Stimulated activated memory B cell treated with anti-CD40 and anti-IgM and Interleukin-4, amounts not matched to agents 10 μg/mL and 1 μg/mL and 100 μg/mL, for 72 hours (primary cell): ENCODE measurements at regions not wholly inside any gene's neighbourhood (a gene's known extent, or its start where the extent isn't known, plus 50 kb on each side); places are given as distances from the start of the nearest gene placed in this dataset.

Source experiments
- ATAC-seq: fragments of 150-1000 bp; cut with Tn5 transposase; 2 replicates; pipeline ENCODE4 v1.10.0; 2021
- H3K27ac Mint-ChIP-seq: one replicate; pipeline ENCODE4 v1.8.0; 2022; ENCODE audit warnings: mild to moderate bottlenecking, mixed read lengths
- H3K27me3 Mint-ChIP-seq: one replicate; pipeline ENCODE4 v1.8.0; 2022; ENCODE audit warnings: mixed read lengths
- H3K36me3 Mint-ChIP-seq: one replicate; pipeline ENCODE4 v1.8.0; 2022; ENCODE audit warnings: mixed read lengths
- H3K4me1 Mint-ChIP-seq: one replicate; pipeline ENCODE4 v1.8.0; 2022; ENCODE audit warnings: mixed read lengths
- H3K4me3 Mint-ChIP-seq: one replicate; pipeline ENCODE4 v1.8.0; 2022; ENCODE audit warnings: mild to moderate bottlenecking, moderate library complexity, mixed read lengths
- H3K9me3 Mint-ChIP-seq: one replicate; pipeline ENCODE4 v1.8.0; 2022; ENCODE audit warnings: mixed read lengths

- H3K4me1 Mint-ChIP-seq: no peaks in the 10 kb centered on the region
- no peak overlapping the region for H3K27ac Mint-ChIP-seq
- H3K27me3 Mint-ChIP-seq: no peaks in the 10 kb centered on the region
- H3K36me3 Mint-ChIP-seq: no peaks in the 10 kb centered on the region
- H3K9me3 Mint-ChIP-seq: peaks cover 10% of the 10 kb centered on the region
- ATAC-seq: no peak
- H3K4me3 Mint-ChIP-seq: no peak overlapping the region
These were observed 389.1 kb upstream of the ZP4 start for GRCh38 chr1:238279694-238280380.

GRCh38 chr1:238272145-238272544, 381.4 kb upstream of the ZP4 start:
- no peak overlapping the region for H3K4me3 Mint-ChIP-seq

GRCh38 chr1:238265866-238266265, 375.1 kb upstream of the ZP4 start:
- no peaks in the 10 kb centered on the region for H3K9me3 Mint-ChIP-seq

More at GRCh38 chr1:238272145-238272544, 381.4 kb upstream of the ZP4 start:
- Mint-ChIP-seq H3K4me1 (no peaks in the 10 kb centered on the region), H3K27me3 (no peaks in the 10 kb centered on the region), H3K36me3 (no peaks in the 10 kb centered on the region), H3K27ac (no peak overlapping the region), H3K9me3 (peaks cover 7% of the 10 kb centered on the region)
- ATAC-seq: no peak

GRCh38 chr1:238264951-238265350, 374.2 kb upstream of the ZP4 start:
- H3K4me3 Mint-ChIP-seq: no peak overlapping the region
- H3K4me1 Mint-ChIP-seq: no peaks in the 10 kb centered on the region
- no peak overlapping the region for H3K27ac Mint-ChIP-seq
- H3K9me3 Mint-ChIP-seq: no peaks in the 10 kb centered on the region
- H3K27me3 Mint-ChIP-seq: no peaks in the 10 kb centered on the region
- no peaks in the 10 kb centered on the region for H3K36me3 Mint-ChIP-seq
- no peak for ATAC-seq

More at GRCh38 chr1:238265866-238266265, 375.1 kb upstream of the ZP4 start:
- H3K27me3 Mint-ChIP-seq: no peaks in the 10 kb centered on the region
- H3K27ac Mint-ChIP-seq: no peak overlapping the region
- no peak for ATAC-seq
- no peak overlapping the region for H3K4me3 Mint-ChIP-seq
- H3K36me3 Mint-ChIP-seq: no peaks in the 10 kb centered on the region
- H3K4me1 Mint-ChIP-seq: no peaks in the 10 kb centered on the region

DNA sequence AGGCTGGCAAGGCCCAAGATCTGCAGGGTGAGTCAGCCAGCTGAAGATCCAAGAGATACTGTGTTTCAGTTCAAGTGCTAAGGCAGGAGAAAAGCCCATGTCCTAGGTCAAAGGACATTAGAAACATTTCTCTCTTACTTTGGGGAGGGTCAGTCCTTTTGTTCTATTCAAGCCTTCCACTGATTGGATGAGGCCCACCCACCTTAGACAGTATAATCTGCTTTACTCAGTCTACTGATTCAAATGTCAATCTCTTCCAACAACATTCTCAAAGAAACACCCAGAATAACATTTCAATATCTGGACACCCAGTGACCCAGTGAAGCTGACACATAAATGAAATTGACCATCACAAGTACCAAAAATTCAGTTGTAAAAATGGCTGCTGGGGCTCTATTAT, 367.8 kb upstream of the ZP4 start:
- Mint-ChIP-seq H3K4me1 (no peaks in the 10 kb centered on the region), H3K27ac (no peak overlapping the region), H3K27me3 (no peaks in the 10 kb centered on the region), H3K9me3 (no peaks in the 10 kb centered on the region), H3K4me3 (no peak overlapping the region), H3K36me3 (no peaks in the 10 kb centered on the region)
- ATAC-seq: no peak

GRCh38 chr1:238257018-238257621, 366.4 kb upstream of the ZP4 start:
- Mint-ChIP-seq H3K27ac (no peak overlapping the region), H3K27me3 (no peaks in the 10 kb centered on the region), H3K36me3 (no peaks in the 10 kb centered on the region), H3K4me1 (no peaks in the 10 kb centered on the region), H3K4me3 (no peak overlapping the region), H3K9me3 (no peaks in the 10 kb centered on the region)
- ATAC-seq: no peak

DNA sequence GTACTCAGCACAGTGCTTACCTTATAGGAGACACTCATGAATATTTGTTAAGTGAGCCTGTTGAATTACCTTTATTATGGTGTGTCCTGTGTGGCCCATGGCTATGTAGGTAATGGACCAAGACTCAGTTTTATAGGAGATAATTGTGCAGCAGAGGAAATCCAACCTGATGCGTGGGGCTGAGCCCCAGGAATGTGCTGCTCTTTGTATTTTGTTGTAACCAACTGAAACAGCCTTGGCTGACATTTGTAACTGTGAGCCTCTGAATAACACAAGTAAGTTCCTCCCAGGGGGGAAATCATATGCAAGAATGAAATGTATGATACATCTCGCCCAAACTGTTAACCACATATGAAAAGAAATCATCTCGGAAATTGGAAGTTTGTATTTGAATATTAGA, 364.2 kb upstream of the ZP4 start:
- Mint-ChIP-seq H3K9me3 (no peaks in the 10 kb centered on the region), H3K4me3 (no peak overlapping the region), H3K36me3 (no peaks in the 10 kb centered on the region), H3K4me1 (no peaks in the 10 kb centered on the region), H3K27ac (no peak overlapping the region), H3K27me3 (no peaks in the 10 kb centered on the region)
- no peak for ATAC-seq

DNA sequence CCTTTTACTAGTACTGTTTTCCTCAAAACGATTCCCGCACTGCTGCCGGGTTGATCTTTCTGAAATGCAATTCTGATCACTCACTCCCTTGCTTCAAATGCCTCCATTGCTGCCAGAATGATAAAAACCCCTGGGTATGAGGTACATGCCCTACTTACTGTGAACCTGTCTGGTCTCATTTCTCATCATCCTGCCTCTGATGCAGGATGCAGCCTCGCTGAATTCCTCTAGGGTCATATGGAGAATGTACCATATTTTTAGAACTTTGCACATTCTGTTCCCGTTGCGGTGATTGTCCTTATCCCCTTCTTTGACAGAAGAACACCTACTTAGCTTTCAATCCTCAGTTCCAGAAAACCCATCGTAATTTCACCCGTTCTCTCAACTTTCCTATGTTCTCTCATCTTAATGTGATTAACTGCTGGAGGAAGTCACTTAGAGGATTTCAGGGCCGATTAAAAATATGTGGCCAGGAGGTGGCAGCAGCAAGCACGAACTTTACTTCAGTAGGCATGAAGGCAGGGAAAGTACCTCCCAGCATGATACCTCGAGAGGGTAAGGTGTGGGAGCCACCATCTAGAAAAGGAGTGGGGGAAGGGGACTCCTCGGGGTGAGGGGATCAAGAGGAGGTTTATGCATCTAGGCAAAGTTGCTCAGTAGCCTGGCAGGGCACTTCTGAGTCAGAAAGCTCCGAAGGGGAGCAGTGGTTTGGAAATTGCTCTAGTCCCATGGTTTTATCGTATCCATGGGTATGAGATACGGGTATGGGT, 361.5 kb upstream of the ZP4 start:
- H3K27ac Mint-ChIP-seq: no peak overlapping the region
- H3K27me3 Mint-ChIP-seq: no peaks in the 10 kb centered on the region
- no peaks in the 10 kb centered on the region for H3K36me3 Mint-ChIP-seq
- no peak overlapping the region for H3K4me3 Mint-ChIP-seq
- H3K9me3 Mint-ChIP-seq: no peaks in the 10 kb centered on the region
- no peak for ATAC-seq
- no peaks in the 10 kb centered on the region for H3K4me1 Mint-ChIP-seq

- no peak overlapping the region for H3K27ac Mint-ChIP-seq
- ATAC-seq: no peak
- H3K4me3 Mint-ChIP-seq: no peak overlapping the region
- no peaks in the 10 kb centered on the region for H3K36me3 Mint-ChIP-seq
- no peaks in the 10 kb centered on the region for H3K27me3 Mint-ChIP-seq
- no peaks in the 10 kb centered on the region for H3K9me3 Mint-ChIP-seq
- no peaks in the 10 kb centered on the region for H3K4me1 Mint-ChIP-seq
These were observed 357.6 kb upstream of the ZP4 start for GRCh38 chr1:238248356-238248755.

- H3K27me3 Mint-ChIP-seq: no peaks in the 10 kb centered on the region
- no peak overlapping the region for H3K4me3 Mint-ChIP-seq
- no peaks in the 10 kb centered on the region for H3K4me1 Mint-ChIP-seq
- H3K27ac Mint-ChIP-seq: no peak overlapping the region
- H3K36me3 Mint-ChIP-seq: no peaks in the 10 kb centered on the region
- peaks cover 3% of the 10 kb centered on the region for H3K9me3 Mint-ChIP-seq
- no peak for ATAC-seq
These were observed 351.5 kb upstream of the ZP4 start for GRCh38 chr1:238242181-238242580.

DNA sequence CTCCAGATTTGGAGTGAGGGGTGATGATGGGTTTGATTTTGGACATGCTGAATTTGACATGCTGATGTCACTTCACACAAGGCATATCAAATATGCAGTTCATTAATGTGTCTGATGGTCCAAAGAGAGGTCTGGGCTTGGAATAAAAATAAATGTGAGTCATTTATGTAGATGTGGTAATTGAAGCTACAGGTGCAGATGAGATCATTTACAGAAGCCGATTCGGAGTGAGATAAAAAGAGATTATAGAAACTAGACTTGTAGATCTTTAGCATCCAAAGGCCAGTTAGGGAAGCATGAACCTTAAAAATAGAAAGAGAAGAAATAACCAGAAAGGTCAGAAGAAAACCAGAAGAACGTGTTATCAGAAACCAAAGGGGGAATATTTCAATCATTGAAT, 350.9 kb upstream of the ZP4 start:
- H3K4me1 Mint-ChIP-seq: no peaks in the 10 kb centered on the region
- no peak overlapping the region for H3K4me3 Mint-ChIP-seq
- peaks cover 3% of the 10 kb centered on the region for H3K9me3 Mint-ChIP-seq
- no peak for ATAC-seq
- H3K36me3 Mint-ChIP-seq: no peaks in the 10 kb centered on the region
- no peaks in the 10 kb centered on the region for H3K27me3 Mint-ChIP-seq
- H3K27ac Mint-ChIP-seq: no peak overlapping the region

GRCh38 chr1:238239343-238239742, 348.6 kb upstream of the ZP4 start:
- H3K9me3 Mint-ChIP-seq: peaks cover 3% of the 10 kb centered on the region
- H3K27me3 Mint-ChIP-seq: no peaks in the 10 kb centered on the region
- no peak for ATAC-seq
- no peak overlapping the region for H3K27ac Mint-ChIP-seq
- no peaks in the 10 kb centered on the region for H3K36me3 Mint-ChIP-seq
- no peaks in the 10 kb centered on the region for H3K4me1 Mint-ChIP-seq
- H3K4me3 Mint-ChIP-seq: no peak overlapping the region

GRCh38 chr1:238233966-238234365, 343.2 kb upstream of the ZP4 start:
- H3K9me3 Mint-ChIP-seq: peaks cover 3% of the 10 kb centered on the region
- no peaks in the 10 kb centered on the region for H3K36me3 Mint-ChIP-seq
- no peak for ATAC-seq
- no peak overlapping the region for H3K27ac Mint-ChIP-seq
- H3K4me1 Mint-ChIP-seq: no peaks in the 10 kb centered on the region
- H3K27me3 Mint-ChIP-seq: no peaks in the 10 kb centered on the region
- H3K4me3 Mint-ChIP-seq: no peak overlapping the region

DNA sequence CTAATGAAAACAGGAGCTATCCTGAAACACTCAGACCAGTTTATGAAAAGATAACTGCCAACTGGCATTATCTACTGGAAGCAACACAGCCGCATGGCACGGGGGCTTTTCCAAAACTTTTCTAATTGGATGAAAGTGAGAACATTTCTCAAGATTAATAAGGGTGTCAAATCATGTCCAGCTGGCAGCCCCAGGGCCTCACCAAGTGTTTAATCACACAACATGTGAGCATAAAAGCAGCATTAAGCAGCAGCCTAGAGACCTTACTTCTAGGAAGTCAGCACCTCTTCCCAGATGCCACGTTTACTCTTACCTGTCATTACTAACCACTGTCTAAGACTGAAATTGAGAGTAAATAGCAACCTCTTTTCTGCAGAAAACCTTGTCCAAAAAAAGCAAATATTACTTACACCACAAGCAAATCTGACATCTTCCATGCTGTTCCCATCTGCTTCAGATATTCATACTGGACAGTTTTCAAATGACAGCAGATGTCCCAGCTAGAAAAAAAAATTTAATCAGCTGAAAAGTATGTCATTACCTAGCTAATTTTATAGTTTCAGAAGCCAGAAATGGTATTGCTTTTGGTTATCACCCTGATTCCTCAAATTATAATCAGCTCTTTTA, 341.5 kb upstream of the ZP4 start:
- no peaks in the 10 kb centered on the region for H3K9me3 Mint-ChIP-seq
- H3K4me3 Mint-ChIP-seq: no peak overlapping the region
- no peaks in the 10 kb centered on the region for H3K4me1 Mint-ChIP-seq
- H3K27me3 Mint-ChIP-seq: no peaks in the 10 kb centered on the region
- ATAC-seq: no peak
- no peaks in the 10 kb centered on the region for H3K36me3 Mint-ChIP-seq
- H3K27ac Mint-ChIP-seq: no peak overlapping the region

DNA sequence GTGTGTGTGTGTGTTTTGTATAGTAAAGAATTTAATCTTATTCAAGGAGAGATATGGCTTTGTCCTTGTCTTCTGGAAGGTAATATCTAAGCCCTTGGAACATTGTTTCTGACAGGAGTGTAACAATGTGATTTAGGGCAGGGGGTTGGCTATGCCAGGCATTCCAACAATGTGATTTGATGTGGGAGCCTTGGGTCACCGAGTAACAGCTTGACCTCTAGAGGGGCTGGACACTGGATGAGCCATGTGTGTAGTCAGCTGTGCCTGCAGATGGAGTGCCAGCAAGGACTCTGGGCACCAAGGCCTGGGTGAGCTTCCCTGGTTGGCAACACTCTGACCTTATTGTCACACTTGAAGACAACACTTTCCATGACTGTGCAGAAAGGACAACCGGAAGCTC, 336.1 kb upstream of the ZP4 start:
- no peaks in the 10 kb centered on the region for H3K27me3 Mint-ChIP-seq
- no peak overlapping the region for H3K4me3 Mint-ChIP-seq
- no peaks in the 10 kb centered on the region for H3K4me1 Mint-ChIP-seq
- peaks cover 5% of the 10 kb centered on the region for H3K9me3 Mint-ChIP-seq
- H3K27ac Mint-ChIP-seq: no peak overlapping the region
- no peaks in the 10 kb centered on the region for H3K36me3 Mint-ChIP-seq
- ATAC-seq: no peak
